Left lobe of liver (tissue), 2 donors: ENCODE measurements at regions not wholly inside any gene's neighbourhood (a gene's known extent, or its start where the extent isn't known, plus 50 kb on each side); places are given as distances from the start of the nearest gene placed in this dataset.
"Not testable (repeated sequence)": the region's sequence is repeated elsewhere in the genome, so short reads cannot be mapped to it uniquely, and the experiment has no call there.

ENCODE experiments used
- ATAC-seq: fragments of 200-7000 bp; cut with Tn5 transposase; one replicate; pipeline ENCODE4 v1.9.1; 2020; ENCODE audit warnings: mild to moderate bottlenecking, moderate library complexity
- DNase-seq: peaks from one replicate; pipeline ENCODE4 v3.0.0-alpha.2; 2020; ENCODE audit warnings: low spot score
- donor health status: DM: no; HTN: no; CAD: no; lungs with moderate emphysema.
- donor health status: DM: no; HTN: yes; CAD: no.

DNA sequence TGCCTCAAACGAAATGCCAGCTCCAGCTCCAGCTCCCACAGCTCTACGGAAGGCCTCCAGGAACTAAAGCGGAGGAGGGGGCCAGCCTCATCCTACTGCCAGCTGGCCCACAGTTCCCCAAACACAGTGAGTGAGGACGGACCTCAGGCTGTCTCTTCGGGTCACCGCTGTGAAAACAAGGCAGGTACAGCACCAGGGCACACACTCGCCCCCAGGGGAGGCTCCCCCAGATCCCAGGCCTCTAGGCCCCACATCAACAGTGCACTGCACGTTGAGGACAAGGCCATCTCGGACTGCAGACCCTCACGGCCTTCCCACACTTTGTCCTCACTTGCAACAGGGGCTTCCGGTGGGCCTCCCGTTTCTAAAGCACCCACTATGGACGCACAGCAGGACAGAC, 95.0 kb downstream of the GTF2H2C_2 start:
- not testable (repeated sequence) for DNase-seq, ATAC-seq

DNA sequence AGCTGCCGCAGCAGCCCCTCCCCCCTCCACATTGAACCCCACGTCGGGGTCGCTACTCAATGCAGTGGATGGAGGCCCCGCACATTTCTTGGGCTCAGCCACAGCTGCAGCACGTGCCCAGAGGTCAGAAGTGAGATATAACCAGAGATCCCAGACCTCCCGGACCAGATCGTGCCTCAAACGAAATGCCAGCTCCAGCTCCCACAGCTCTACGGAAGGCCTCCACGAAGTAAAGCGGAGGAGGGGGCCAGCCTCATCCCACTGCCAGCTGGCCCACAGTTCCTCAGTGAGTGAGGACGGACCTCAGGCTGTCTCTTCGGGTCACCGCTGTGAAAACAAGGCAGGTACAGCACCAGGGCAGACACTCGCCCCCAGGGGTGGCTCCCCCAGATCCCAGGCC, 95.6 kb downstream of the GTF2H2C_2 start:
- ATAC-seq: not testable (repeated sequence)
- DNase-seq: peak; percentile 43
